ENCODE measurements at regions not wholly inside any gene's neighbourhood (a gene's known extent, or its start where the extent isn't known, plus 50 kb on each side); places are given as distances from the start of the nearest gene placed in this dataset.

GRCh38 chr4:135605076-135605475 is 1403.5 kb upstream of the PABPC4L start:
- no peak for TF ChIP-seq CTCF (IDR thresholded peaks at IDR 0.05)
- H3K27me3 Mint-ChIP-seq = no peaks in the 10 kb centered on the region
- DNase-seq = no peak
- H3K36me3 Mint-ChIP-seq (ENCODE audit: low read depth) = no peaks in the 10 kb centered on the region
- ChIA-PET CTCF (no interaction called here), POLR2A (no interaction called here)
- H3K4me1 Mint-ChIP-seq (ENCODE audit: low read depth) = no peaks in the 10 kb centered on the region
- H3K4me3 Mint-ChIP-seq = no peak overlapping the region
- H3K27ac Mint-ChIP-seq = no peak overlapping the region
- peaks cover 2% of the 10 kb centered on the region for H3K9me3 Mint-ChIP-seq
- intact Hi-C loops (cut with micrococcal nuclease) = no loop called here
- ATAC-seq = no peak

DNA sequence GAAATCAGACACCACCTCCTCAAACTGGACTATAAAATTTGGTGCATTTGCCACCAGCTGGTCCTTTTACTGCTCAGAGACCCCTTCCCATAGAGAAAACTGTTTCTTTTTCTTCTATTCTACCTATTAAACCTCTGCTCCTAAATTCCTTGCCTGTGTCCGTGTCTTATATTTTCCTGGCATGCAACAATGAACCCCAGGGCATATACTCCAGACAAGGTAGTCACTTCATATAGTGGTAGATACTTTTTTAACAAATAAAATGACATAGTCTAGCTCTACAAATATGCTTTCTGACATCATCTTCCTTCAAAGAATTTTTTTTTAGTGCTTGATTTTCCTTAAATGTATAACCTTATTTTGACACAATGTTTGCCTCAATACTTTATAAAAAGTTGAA is 1402.9 kb upstream of the PABPC4L start:
- ATAC-seq = no peak
- Mint-ChIP-seq H3K9me3 (peaks cover 2% of the 10 kb centered on the region), H3K36me3 (ENCODE audit: low read depth) (no peaks in the 10 kb centered on the region), H3K4me1 (ENCODE audit: low read depth) (no peaks in the 10 kb centered on the region), H3K27me3 (no peaks in the 10 kb centered on the region), H3K27ac (no peak overlapping the region), H3K4me3 (no peak overlapping the region)
- DNase-seq = no peak
- TF ChIP-seq CTCF (IDR thresholded peaks at IDR 0.05) = no peak
- CTCF ChIA-PET = no interaction called here
- intact Hi-C loops (cut with micrococcal nuclease) = no loop called here
- POLR2A ChIA-PET = no interaction called here

DNA sequence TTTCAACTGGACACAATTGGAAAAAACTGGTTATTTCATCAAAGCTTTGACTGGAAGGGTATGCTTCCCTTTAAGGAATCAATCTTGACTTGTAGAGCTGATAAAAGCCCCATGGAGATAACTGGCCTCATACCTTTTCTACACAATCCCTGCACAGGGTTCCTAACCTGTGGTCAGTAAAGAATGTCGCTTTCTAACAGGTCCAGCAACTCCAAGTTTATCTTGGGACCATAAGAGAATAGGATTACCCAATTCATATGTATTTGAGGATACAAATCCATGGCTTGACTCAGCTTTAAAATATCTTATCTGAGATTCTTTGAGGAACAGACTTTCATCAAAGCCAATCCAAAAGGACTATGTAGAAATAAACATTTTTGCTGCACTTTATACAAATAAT is 1399.8 kb upstream of the PABPC4L start:
- Mint-ChIP-seq H3K4me3 (no peak overlapping the region), H3K36me3 (ENCODE audit: low read depth) (no peaks in the 10 kb centered on the region), H3K27me3 (no peaks in the 10 kb centered on the region), H3K27ac (no peak overlapping the region), H3K4me1 (ENCODE audit: low read depth) (no peaks in the 10 kb centered on the region), H3K9me3 (peaks cover 9% of the 10 kb centered on the region)
- no peak for TF ChIP-seq CTCF (IDR thresholded peaks at IDR 0.05)
- intact Hi-C loops (cut with micrococcal nuclease) = no loop called here
- DNase-seq (no peak), ATAC-seq (no peak)
- CTCF ChIA-PET = no interaction called here
- POLR2A ChIA-PET = no interaction called here

- DNase-seq = no peak
- no peaks in the 10 kb centered on the region for H3K36me3 Mint-ChIP-seq (ENCODE audit: low read depth)
- no peak for ATAC-seq
- peaks cover 11% of the 10 kb centered on the region for H3K9me3 Mint-ChIP-seq
- ChIA-PET CTCF (no interaction called here), POLR2A (no interaction called here)
- H3K4me1 Mint-ChIP-seq (ENCODE audit: low read depth) = no peaks in the 10 kb centered on the region
- TF ChIP-seq CTCF (IDR thresholded peaks at IDR 0.05) = no peak
- H3K27me3 Mint-ChIP-seq = no peaks in the 10 kb centered on the region
- H3K4me3 Mint-ChIP-seq = no peak overlapping the region
- H3K27ac Mint-ChIP-seq = no peak overlapping the region
- intact Hi-C loops (cut with micrococcal nuclease) = no loop called here
Measured at GRCh38 chr4:135598151-135598550, 1396.6 kb upstream of the PABPC4L start.

- CTCF ChIA-PET = no interaction called here
- Mint-ChIP-seq H3K9me3 (peaks cover 11% of the 10 kb centered on the region), H3K4me1 (ENCODE audit: low read depth) (no peaks in the 10 kb centered on the region), H3K27ac (no peak overlapping the region), H3K36me3 (ENCODE audit: low read depth) (no peaks in the 10 kb centered on the region), H3K27me3 (no peaks in the 10 kb centered on the region), H3K4me3 (no peak overlapping the region)
- intact Hi-C loops (cut with micrococcal nuclease) = no loop called here
- POLR2A ChIA-PET = no interaction called here
- ATAC-seq (no peak), DNase-seq (no peak)
- TF ChIP-seq CTCF (IDR thresholded peaks at IDR 0.05) = no peak
Measured at GRCh38 chr4:135594521-135594920, 1392.9 kb upstream of the PABPC4L start.

All from activated CD8-positive, alpha-beta T cell treated with anti-CD3 and anti-CD28 coated beads for 36 hours (primary cell).